DLD1 (cell line): ENCODE measurements at regions not wholly inside any gene's neighbourhood (a gene's known extent, or its start where the extent isn't known, plus 50 kb on each side); places are given as distances from the start of the nearest gene placed in this dataset.

Source experiments
- in situ Hi-C: cut with HindIII; loops from 2 replicates; pipeline ENCODE4 v1.10.0; 2017; ENCODE audit warnings: low sequenced_read_pairs

DNA sequence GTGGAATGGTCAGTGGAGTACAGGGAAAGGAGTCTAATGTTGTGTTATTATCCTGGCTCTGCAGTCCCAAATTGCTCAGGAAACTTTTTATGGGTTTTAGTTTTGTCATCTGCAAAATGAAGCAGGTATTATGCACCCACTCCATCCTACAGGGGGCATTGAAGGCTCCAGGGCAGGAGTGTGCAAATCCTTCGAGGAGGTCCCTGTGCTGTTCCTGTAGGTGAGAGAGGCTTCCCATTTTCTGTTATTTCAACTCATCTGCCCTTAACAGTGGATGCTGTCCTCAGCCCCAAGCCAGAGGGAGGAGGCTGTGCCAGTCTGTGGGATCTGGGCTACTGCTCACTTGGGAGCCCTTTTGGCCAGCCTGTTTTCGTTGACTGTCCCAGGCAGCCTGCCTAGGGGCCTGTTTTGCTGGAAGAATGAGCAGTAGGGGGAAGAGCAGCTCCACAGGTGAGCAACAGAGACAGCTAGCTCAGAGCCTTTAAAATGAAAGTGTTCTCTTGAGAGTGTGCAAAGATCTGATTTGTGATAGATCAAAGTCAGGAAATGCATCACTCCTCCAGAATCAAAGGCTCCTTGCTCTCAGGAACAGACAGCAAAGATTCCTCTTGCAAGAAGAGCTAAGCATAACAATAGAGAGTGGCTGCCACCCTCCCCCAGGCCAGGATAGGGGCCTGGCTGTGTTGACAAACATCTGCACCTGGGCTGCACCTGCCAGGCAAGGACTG, 317.6 kb upstream of the PROX1 start:
- in situ Hi-C loops: no loop called here

DNA sequence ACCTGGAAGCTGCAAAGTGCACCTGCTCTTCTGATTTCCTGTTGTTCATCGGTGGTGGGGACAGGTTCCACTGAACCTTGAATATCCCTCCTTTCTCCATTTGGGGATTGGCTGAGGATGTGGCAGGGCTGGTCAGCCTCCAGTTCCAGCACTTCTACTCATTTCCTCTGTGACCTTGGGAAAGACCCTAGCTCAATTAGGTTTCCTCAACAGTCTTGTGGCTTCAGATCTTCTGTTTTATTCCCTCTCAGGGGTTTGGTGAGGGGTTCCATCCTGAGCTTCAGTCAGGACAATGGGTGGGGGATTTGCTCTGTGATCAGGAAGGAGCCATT, 317.1 kb upstream of the PROX1 start:
- in situ Hi-C loops: no loop called here

DNA sequence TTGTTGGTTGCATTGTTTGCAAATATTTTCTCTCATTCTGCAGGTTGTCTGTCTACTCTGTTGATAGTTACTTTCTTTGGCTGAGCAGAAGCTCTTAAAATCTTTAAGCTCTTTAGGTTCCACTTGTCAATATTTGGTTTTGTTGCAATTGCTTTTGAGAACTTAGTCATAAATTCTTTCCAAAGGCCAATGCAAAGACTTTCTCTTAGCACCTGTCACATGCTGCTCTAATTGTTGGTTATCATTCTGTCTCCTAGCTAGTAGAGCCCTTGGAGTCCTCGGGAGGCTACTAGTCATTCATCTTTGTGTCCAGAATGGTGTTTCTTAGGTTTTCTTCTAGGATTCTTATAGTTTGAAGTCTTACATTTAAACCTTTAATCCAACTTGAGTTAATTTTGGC, 312.7 kb upstream of the PROX1 start:
- in situ Hi-C loops: no loop called here

DNA sequence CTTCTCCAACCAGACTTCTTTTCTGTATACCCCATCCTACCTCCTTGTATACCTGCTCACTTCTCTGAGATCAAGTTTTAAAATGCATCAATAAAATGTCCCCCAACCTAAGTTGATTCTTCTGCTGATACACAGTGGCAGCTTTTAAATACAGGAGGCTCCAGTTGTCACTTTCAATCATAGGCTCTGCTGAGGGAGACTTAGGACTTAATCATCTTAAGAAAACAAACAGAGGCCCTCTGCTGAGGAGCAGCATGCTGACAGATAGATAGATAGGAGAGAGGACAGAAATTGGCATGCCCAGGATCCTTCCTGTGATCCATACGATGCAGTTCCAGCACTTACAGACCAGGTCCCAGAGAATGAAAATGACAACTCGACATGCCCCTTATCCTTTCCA, 311.0 kb upstream of the PROX1 start:
- in situ Hi-C loops: no loop called here

DNA sequence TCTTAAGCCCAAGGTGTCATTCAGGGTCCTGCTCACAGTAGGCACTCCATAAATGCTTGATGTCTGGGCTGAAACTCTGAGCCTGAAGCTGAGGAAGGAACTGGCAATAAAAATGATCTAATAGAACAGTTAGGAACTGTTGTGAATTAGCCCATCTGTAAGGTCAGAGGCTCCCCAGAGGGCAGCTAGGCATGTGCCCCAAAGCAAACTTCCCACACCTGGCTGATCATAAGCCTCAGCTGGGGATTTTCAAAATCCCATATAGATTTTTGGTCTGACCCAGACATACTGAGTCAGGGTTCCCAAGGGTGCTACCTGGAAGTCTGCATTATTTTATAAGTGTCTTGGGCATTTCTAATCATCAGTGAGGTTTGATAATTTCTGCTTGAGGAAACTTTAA, 309.4 kb upstream of the PROX1 start:
- in situ Hi-C loops: no loop called here

DNA sequence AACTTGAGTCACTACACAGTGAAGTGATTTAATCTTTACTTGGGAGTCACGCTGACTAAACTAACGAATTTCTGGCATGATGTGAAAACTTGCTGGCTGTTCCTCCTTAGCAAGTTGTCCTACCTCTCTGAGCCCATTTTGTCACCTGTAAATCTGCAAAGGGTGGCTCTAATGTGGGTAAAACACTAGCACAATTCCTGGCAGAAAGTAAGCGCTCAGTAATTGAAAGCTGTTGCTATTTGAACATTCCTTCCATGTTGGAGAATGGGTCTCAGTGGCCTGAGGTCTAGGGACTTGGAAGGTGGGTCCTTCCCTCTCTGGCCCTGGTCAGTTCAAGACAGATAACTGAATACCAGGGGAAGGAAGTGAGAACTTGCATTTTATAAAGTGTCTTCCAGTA, 309.0 kb upstream of the PROX1 start:
- in situ Hi-C loops: no loop called here

DNA sequence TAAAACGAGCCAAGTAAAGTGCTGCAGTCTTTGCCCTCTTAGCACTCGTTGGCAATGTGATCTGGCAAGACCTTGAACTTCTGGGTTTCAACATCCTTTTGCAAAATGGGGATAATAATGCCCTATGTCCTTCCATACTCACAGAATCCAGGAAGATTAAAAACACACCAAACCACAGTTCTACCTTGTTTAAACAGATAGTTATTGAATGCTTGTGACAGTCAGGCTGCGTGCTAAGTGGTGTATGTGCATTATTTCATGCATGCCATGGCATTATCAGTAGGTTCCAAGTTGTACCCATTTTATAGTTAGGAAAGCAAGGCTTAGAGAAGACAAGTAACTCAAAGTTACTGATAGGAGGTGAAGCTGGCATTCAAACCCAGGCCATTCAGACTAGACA, 308.6 kb upstream of the PROX1 start:
- in situ Hi-C loops: no loop called here

DNA sequence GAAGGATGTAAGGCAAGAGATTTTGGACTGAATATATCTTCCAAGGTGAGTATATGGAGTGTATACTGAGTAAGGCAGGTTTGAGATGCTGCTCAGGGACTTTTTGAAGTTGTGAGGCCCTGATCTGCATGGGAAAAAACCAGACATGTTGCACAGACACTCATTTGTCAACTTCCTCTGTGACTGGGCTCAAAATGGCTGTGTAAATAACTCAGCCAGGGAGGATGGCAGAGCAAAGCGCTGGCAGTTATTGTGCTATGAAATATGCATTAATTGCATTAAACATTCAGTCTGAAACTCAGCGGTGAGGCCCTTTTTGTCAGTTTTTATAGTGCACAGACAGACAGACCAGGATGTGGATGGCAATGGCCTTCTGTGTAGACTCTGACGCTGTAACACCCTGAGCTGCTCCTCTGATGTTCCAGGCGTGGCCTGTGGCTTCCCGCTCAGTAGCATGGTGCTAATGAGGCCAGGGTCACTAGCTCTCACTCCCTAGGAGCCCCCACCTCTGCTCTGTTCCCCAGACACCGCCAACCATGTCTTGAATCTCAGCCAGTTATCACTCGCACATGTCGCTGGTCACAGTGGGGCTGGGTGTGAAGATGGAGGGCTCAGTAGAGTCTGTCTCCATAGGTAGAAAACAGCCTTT, 307.0 kb upstream of the PROX1 start:
- in situ Hi-C loops: no loop called here

DNA sequence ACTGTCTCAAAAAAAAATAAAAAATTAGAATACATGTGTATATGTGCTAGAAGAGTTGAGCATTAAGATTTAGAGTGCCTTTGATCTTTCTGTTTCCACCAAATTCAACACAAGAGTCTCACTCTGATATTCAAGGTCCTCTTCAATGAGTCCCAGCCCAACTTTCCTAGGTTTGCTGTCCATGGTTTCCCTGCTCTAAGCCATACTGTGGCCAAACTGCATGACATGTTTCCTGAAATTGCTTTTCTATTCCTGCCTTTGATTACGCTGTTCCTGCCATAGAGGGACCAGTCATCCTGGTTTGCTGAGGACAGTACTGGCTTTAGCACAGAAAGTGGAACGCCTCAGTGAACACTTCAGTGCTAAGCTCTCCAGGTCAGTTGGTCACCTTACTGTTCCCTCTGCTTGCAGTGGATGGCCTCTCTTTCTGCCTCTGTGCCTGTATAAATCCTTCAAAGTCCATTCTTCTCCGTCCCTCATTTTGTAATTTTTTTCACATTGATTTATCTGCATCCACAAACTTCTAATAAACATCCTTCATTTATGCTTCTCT, 305.9 kb upstream of the PROX1 start:
- in situ Hi-C loops: no loop called here

DNA sequence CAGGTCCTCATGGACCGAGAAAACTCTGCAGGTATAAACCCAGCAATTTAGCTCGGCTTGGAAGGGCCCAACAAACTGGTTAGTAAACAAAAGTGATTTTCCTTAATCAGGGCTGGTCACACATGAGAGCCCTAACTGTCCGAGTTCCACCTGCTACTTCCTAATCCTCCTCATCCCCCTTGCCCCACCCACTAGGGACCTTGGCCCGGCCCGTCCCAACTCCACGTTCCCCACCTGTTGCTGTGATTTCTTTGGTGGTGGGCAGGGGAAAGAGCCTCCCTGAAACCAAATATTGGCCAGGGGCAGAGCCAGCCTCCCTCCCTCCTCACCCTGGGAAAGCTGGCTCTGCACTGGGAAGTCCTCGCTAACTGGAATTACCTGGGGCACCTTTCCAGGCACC, 304.2 kb upstream of the PROX1 start:
- in situ Hi-C loops: no loop called here

DNA sequence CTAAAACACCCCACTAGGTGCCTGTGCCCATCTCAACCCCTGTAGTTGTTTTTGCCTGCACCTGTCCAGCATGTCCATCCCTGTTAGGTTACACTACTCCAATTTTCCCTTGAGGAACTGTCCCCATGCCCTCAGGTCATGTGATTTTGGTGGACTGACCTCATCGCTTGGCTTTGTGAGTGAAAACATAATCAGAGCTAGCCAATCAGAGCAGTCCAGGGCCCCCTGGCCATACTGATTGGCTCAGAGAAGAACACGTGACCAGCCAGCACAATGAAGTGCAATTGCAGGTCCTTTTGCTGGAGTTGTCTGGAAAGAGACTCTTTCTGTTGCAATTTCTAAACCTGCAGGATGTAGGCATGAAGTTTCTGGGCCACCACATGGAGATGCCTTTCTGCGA, 303.3 kb upstream of the PROX1 start:
- in situ Hi-C loops: no loop called here

DNA sequence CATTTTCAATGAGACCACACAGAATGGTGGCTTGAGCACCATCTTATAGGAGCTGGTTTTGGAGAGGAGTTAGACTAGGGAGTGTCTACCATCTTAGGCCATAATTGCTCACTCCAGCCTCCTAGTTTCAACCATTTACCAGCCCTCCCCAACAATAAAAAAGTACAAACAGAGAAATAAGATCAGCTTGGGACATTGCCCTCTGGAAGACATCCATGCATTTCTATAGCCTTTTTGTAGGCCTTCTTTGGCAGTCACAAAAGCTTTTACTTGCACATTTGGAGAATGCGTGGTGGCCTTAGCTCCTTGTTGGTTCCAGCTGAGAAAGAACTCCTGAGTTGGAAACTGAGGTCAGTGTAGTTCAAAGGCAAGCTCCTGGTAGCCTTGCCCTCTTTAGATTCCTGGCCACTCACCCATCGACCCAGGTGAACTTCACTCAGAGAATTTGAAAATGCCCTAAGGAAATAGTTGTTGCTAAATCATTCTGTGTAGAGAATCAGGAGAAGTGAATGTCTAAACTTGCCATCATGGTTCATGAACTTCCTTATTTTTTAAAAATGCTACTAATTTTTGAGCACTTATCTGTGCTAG, 301.7 kb upstream of the PROX1 start:
- in situ Hi-C loops: no loop called here

DNA sequence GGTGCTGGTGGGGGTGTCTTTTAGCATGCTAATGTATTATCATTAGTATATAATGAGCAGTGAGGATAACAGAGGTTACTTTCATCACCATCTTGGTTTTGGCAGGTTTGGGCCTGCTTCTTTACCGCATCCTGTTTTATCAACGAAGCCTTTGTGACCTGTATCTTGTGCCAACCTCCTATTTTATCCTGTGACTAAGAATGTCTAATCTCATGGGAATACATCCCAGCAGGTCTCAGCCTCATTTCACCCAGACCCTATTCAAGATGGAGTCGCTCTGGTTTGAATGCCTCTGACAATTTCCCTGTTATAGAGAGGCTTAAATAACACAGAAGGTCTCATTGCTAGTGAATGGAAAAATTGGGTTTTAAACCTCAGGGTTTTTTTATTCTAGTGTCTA, 300.8 kb upstream of the PROX1 start:
- in situ Hi-C loops: no loop called here

DNA sequence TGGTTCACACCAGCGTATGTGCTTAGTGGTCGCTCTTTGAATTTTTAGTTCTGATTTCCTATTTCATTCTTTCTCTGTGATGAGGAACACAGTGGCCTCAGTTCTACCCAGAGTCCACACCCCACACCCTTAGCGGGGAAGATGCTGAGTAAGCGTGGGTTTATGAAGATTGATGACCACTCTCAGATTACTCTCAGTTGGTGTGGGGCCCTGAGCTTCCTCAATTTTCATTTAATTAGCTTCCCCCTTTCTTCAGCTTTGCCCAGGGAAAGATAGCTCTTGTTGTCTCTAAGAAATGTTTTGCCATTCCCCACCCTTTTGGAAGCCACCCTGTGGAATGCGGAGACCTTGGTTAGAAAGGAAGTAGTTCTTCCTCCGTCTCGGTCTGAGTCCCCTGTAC, 299.9 kb upstream of the PROX1 start:
- in situ Hi-C loops: no loop called here

DNA sequence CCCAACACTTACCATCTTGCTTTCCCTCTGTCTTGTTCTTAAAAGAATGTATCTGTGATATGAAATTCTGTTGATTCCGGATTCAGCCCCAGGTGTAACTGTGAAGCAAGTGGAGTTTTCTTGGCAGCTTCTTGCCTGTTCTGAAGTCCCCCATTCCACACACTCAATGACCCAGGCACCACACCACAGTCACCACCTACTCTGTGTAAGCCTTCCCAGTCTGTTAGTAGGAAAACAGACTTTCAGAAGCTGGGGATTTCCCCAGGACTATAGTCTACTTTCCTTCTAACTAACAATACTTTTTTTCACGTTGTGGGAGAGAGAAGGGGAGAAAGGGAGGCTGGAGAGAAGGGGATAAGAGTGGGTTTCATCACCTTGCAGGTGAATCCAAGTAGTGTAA, 299.1 kb upstream of the PROX1 start:
- in situ Hi-C loops: no loop called here

DNA sequence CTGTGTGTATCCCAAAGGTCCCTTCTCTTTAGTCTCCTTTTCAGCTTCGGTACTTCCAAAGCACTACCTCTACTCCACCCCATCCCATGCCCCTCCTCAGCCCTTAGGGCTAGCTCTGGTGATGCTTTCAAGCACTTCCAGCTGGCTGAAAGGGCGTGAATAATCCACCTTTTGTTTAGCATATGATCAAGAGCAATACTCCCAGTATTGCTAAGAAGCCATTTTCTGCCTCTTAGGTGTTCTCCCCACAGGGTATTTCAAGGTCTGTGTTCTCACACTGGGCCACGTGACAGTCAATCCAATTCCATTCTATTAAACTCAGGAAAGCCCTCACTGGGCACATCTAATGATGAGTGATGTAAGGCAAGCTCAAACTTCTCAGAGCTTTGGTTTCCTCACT, 298.5 kb upstream of the PROX1 start:
- in situ Hi-C loops: no loop called here

DNA sequence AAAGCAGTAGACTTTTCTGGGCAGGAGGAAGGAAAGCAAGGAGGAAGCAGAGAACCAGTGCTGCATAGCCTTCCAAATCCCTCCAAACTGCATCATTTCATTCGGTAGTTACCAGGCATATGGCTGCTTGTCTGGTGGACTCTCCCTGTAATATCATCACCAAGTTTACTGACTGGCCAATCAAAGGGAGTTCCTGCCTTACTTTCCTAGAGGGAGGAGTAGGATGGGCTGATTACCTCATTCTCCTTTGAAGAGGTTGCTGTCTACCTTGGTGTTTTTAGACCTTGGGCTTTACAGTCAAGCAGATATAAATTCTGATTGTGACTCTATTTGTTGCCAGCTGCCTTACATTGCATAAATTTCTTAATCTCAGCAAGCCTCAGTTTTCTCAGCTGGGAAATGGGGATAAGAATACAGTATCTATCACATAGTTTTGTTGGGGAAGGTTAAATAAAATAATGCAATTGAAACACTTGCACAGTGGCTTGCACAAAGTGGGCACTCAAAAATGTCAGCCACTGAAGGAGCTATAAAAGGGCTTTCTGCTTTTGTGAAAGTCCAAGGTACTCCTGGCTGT, 297.3 kb upstream of the PROX1 start:
- in situ Hi-C loops: no loop called here

DNA sequence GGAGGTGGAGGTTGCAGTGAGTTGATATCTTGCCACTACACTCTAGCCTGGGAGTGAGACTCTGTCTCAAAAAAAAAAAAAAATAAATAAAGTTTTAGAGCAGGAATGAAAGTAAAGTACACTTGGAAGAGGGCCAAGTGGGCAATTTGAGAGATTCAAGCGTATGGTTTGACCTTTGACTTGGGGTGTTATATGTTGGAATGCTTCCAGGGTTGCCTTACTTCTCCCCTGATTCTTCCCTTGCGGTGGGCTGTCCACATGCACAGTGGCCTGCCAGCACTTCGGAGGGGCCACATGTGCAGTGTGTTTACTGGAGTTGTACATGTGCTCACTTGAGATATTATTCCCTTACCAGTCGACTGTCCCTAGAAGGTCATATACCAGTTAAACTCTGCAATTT, 295.5 kb upstream of the PROX1 start:
- in situ Hi-C loops: no loop called here

DNA sequence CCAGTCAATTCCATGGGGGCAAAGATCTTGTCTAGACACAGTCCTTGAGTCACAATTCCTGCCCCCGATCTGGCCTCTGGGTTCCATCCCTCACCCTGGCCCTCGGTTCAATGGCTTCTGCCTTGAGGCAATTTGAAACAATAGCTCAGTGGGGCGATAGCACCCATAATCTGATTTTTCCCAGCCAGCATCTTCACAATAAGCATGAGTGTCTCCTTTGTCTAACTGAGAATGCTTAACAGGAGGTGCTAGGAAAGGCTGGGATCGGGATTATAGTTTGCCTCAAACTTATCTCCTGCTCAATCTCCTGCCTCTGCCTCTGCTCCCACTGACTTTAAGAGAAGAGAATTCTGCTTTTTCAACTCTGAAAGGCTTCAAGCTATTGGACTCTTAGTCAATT, 293.9 kb upstream of the PROX1 start:
- in situ Hi-C loops: no loop called here

DNA sequence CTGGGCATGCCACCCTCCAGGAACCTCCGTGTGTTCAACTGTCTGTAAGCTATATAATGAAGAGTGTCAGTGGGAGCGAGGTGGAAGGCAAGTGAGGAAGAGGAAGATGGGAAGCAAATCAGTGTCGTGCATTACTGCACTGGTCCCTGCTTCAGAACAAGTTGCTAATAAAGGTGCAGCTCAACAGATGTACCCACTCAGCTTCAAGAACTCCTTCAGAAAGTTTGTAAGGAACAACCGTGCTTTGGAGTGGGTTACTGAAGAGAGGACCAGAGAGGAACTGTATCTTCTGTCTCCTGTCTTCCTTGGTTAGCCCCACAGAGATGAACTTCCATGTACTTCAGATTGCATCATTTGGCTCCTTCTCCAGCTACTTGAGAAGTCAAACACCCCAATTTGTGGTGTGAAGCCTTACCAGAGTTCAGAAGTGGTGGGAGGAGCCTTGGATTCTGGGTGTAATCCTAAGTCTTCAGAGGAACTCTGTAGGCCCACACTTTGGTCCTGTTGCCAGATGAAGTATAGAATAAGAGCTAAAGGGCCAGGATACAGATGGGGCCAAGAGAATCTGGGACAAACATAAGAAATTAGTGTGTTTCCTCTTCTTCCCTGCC, 290.5 kb upstream of the PROX1 start:
- in situ Hi-C loops: no loop called here

DNA sequence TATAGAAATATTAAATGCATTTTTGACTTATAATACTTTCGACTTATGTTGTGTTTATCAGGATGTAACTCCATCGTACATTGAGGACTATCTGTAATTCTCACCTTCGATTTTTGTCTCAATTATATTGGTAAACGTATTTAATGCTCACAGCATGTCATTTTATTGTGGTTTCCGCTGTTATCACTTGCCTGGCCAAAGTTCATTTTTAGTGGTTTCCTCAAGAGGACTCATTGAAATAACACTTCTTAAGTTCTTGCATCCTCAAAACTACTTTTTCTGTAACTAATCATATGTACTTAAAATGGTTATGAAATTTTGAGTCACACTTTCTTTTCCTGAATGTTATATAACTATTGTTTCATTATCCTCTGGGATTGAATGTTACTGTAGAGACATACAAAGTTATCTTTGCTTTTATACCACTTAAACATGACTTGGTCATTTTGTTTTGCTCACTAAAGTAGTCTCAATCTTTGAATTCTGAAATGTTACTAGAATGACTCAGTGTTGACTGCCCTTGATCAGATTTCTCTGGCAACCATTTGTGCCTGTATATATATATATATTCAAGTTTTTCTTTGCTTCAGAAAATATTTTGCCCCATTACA, 289.6 kb upstream of the PROX1 start:
- in situ Hi-C loops: no loop called here
